HG03354 (cell line): ENCODE measurements at regions not wholly inside any gene's neighbourhood (a gene's known extent, or its start where the extent isn't known, plus 50 kb on each side); places are given as distances from the start of the nearest gene placed in this dataset.

Experiments used
- ATAC-seq: cut with Tn5 transposase; IDR thresholded peaks from one replicate; pipeline ENCODE4 v1.9.1; 2021; ENCODE audit warnings: mild to moderate bottlenecking; ENCODE audit not compliant: unreplicated experiment, poor library complexity, severe bottlenecking

GRCh38 chr16:66269617-66270332, 96.7 kb upstream of the CDH5 start:
- ATAC-seq = no peak

- no peak for ATAC-seq
These were observed 99.0 kb upstream of the CDH5 start for GRCh38 chr16:66267292-66268014.

GRCh38 chr16:66266436-66267291, 99.8 kb upstream of the CDH5 start:
- no peak for ATAC-seq

GRCh38 chr16:66265556-66266141, 100.8 kb upstream of the CDH5 start:
- no peak for ATAC-seq

GRCh38 chr16:66265048-66265415, 101.5 kb upstream of the CDH5 start:
- no peak for ATAC-seq

- ATAC-seq = no peak
These were observed 102.0 kb upstream of the CDH5 start for GRCh38 chr16:66264311-66265047.

- ATAC-seq = no peak
These were observed 102.5 kb upstream of the CDH5 start for GRCh38 chr16:66263973-66264310.

GRCh38 chr16:66263168-66263972, 103.1 kb upstream of the CDH5 start:
- no peak for ATAC-seq

- ATAC-seq = no peak
These were observed 104.0 kb upstream of the CDH5 start for GRCh38 chr16:66262253-66263167.

GRCh38 chr16:66261826-66262225, 104.7 kb upstream of the CDH5 start:
- no peak for ATAC-seq

GRCh38 chr16:66260522-66261254, 105.8 kb upstream of the CDH5 start:
- ATAC-seq = no peak

- ATAC-seq = no peak
These were observed 107.3 kb upstream of the CDH5 start for GRCh38 chr16:66258916-66259845.

GRCh38 chr16:66256919-66257318, 109.6 kb upstream of the CDH5 start:
- no peak for ATAC-seq

- ATAC-seq = no peak
These were observed 110.8 kb upstream of the CDH5 start for GRCh38 chr16:66255647-66256046.

- ATAC-seq = no peak
These were observed 111.7 kb upstream of the CDH5 start for GRCh38 chr16:66254751-66255150.

GRCh38 chr16:66254106-66254505, 112.4 kb upstream of the CDH5 start:
- no peak for ATAC-seq
